ENCODE measurements at regions not wholly inside any gene's neighbourhood (a gene's known extent, or its start where the extent isn't known, plus 50 kb on each side); places are given as distances from the start of the nearest gene placed in this dataset.

DNA sequence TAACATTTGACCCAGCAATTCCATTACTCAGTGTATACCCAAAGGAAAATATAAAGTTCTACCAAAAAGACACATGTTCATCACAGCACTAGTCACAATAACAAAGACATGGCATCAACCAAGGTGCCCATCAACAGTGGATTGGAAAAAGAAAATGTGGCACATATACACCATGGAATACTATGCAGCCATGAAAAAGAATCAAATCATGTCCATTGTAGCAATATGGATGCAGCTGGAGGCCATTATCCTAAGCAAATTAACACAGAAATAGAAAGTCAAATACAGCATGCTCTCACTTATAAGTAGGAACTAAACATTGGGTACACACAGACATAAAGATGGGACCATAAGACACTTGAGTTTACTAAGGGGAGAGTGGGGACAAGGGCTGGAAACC is 441.9 kb upstream of the ID4 start:
- H3K4me1 ChIP-seq (ENCODE audit: control insufficient read depth, insufficient read depth, low read length): no peaks in the 10 kb centered on the region
- H4K91ac ChIP-seq (ENCODE audit: insufficient read depth, low read depth, low read length): no peak overlapping the region
- H3K4me2 ChIP-seq (ENCODE audit: low read depth, low read length): no peak overlapping the region
- BruUV-seq (replicated peaks): no TSS peak
- no peak overlapping the region for H2BK5ac ChIP-seq (ENCODE audit: low read depth, low read length, poor library complexity, severe bottlenecking)
- no peaks in the 10 kb centered on the region for H3K36me3 ChIP-seq (ENCODE audit: control insufficient read depth, insufficient read depth, low read length)
- POLR2A ChIA-PET (ENCODE audit: unreplicated experiment): no interaction called here
- no peaks in the 10 kb centered on the region for H3K9me3 ChIP-seq (ENCODE audit: control insufficient read depth, insufficient read depth, low read length)
- TF ChIP-seq CEBPB (IDR thresholded peaks at IDR 0.05; ENCODE audit: low read depth, low read length) (no peak), RFX5 (IDR thresholded peaks at IDR 0.05; ENCODE audit: low read depth, low read length) (no peak), MAZ (IDR thresholded peaks at IDR 0.05; ENCODE audit: borderline replicate concordance, low read depth, low read length) (no peak), BHLHE40 (IDR thresholded peaks at IDR 0.05; ENCODE audit: low read depth, low read length) (no peak), MAFK (IDR thresholded peaks at IDR 0.05; ENCODE audit: low read depth, low read length) (no peak), NFE2L2 (IDR thresholded peaks at IDR 0.05; ENCODE audit: low read depth, low read length) (no peak), RCOR1 (IDR thresholded peaks at IDR 0.05; ENCODE audit: insufficient replicate concordance, low read length) (no peak), MXI1 (IDR thresholded peaks at IDR 0.05; ENCODE audit: borderline replicate concordance, low read depth, low read length) (no peak)
- TF ChIP-seq, protein P1, sequence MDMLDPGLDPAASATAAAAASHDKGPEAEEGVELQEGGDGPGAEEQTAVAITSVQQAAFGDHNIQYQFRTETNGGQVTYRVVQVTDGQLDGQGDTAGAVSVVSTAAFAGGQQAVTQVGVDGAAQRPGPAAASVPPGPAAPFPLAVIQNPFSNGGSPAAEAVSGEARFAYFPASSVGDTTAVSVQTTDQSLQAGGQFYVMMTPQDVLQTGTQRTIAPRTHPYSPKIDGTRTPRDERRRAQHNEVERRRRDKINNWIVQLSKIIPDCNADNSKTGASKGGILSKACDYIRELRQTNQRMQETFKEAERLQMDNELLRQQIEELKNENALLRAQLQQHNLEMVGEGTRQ (IDR thresholded peaks at IDR 0.05; ENCODE audit: low read depth, low read length): no peak
- TF ChIP-seq, protein P2, sequence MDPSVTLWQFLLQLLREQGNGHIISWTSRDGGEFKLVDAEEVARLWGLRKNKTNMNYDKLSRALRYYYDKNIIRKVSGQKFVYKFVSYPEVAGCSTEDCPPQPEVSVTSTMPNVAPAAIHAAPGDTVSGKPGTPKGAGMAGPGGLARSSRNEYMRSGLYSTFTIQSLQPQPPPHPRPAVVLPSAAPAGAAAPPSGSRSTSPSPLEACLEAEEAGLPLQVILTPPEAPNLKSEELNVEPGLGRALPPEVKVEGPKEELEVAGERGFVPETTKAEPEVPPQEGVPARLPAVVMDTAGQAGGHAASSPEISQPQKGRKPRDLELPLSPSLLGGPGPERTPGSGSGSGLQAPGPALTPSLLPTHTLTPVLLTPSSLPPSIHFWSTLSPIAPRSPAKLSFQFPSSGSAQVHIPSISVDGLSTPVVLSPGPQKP (IDR thresholded peaks at IDR 0.05; ENCODE audit: borderline replicate concordance, low read depth, low read length): no peak
- dilution Hi-C loops (cut with HindIII; ENCODE audit: low sequenced_read_pairs, unreplicated experiment) (no loop called here), intact Hi-C loops (cut with micrococcal nuclease) (no loop called here), in situ Hi-C loops (cut with MboI; ENCODE audit: low sequenced_read_pairs) (no loop called here)
- no peak overlapping the region for H4K8ac ChIP-seq (ENCODE audit: low read depth in 2 of 2, low read length in 2 of 2)
- no peak overlapping the region for H2BK20ac ChIP-seq (ENCODE audit: low read depth, low read length)
- H4K20me1 ChIP-seq (ENCODE audit: insufficient read depth, low read length): no peaks in the 10 kb centered on the region
- H3K18ac ChIP-seq (ENCODE audit: low read depth, low read length): no peak overlapping the region
- H3K4me3 ChIP-seq (ENCODE audit: insufficient read depth, low read depth, low read length): no peak overlapping the region
- no peak overlapping the region for H3K4ac ChIP-seq (ENCODE audit: low read depth, low read length)
- H3K79me1 ChIP-seq (ENCODE audit: low read depth in 1 of 2, low read length in 2 of 2): no peaks in the 10 kb centered on the region
- no peak overlapping the region for H2BK15ac ChIP-seq (ENCODE audit: low read depth, low read length)
- no peak overlapping the region for H2BK120ac ChIP-seq (ENCODE audit: low read depth, low read length)
- H3K56ac ChIP-seq (ENCODE audit: extremely low read depth, insufficient read depth, low read length): no peak overlapping the region
- no peaks in the 10 kb centered on the region for H3K27me3 ChIP-seq (ENCODE audit: control insufficient read depth, insufficient read depth, low read length)
- CTCF ChIA-PET: no interaction called here
- no peak overlapping the region for H4K5ac ChIP-seq (ENCODE audit: low read depth, low read length)
- no peak overlapping the region for H2AFZ ChIP-seq (replicated peaks; ENCODE audit: low read length, poor library complexity)
- H3K9ac ChIP-seq (ENCODE audit: low read depth, low read length): no peak overlapping the region
- H2AK9ac ChIP-seq (replicated peaks; ENCODE audit: low read depth, low read length, poor library complexity): no peak overlapping the region
- no peak overlapping the region for H3K14ac ChIP-seq (replicated peaks; ENCODE audit: low read depth, low read length)
- no peaks in the 10 kb centered on the region for H3K9me1 ChIP-seq (ENCODE audit: insufficient read depth, low read length)
- H3K23ac ChIP-seq (ENCODE audit: low read depth, low read length): no peak overlapping the region
- H2AK5ac ChIP-seq (ENCODE audit: low read depth, low read length): no peak overlapping the region
- DNase-seq (no peak), ATAC-seq (ENCODE audit: low read depth) (no peak)
- H3K27ac ChIP-seq (ENCODE audit: insufficient read depth, low read length): no peak overlapping the region

Measured in IMR-90 (cell line).